ENCODE measurements at regions not wholly inside any gene's neighbourhood (a gene's known extent, or its start where the extent isn't known, plus 50 kb on each side); places are given as distances from the start of the nearest gene placed in this dataset.

DNA sequence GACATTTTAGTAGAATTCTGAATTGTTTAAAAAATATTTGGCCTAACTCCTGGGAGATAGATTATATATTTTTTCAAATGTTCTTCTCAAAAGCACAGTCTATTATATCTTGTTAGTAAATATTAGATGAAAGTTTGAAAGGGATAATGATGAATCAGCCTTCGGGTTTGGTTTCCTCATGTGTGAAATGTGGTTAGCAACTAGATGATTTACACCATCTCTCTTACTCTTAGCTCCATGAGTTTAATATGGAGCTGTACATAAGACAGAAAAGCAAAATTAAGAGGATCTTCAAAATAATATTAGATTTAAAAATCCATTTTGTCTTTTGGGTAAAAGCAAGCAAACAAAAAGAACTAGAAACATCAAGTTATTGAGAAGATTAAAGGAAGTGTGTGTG lies 120.8 kb upstream of the SFRP2 start:
- Mint-ChIP-seq H3K27ac (ENCODE audit: unreplicated experiment) (no peak overlapping the region), H3K9me3 (ENCODE audit: unreplicated experiment) (no peaks in the 10 kb centered on the region), H3K4me1 (ENCODE audit: unreplicated experiment) (peaks cover 23% of the 10 kb centered on the region), H3K36me3 (ENCODE audit: low read depth, unreplicated experiment) (no peaks in the 10 kb centered on the region), H3K27me3 (ENCODE audit: unreplicated experiment) (no peaks in the 10 kb centered on the region), H3K4me3 (ENCODE audit: unreplicated experiment) (no peak overlapping the region)
- DNase-seq (ENCODE audit: low spot score), result no peak
- TF ChIP-seq, protein P1, sequence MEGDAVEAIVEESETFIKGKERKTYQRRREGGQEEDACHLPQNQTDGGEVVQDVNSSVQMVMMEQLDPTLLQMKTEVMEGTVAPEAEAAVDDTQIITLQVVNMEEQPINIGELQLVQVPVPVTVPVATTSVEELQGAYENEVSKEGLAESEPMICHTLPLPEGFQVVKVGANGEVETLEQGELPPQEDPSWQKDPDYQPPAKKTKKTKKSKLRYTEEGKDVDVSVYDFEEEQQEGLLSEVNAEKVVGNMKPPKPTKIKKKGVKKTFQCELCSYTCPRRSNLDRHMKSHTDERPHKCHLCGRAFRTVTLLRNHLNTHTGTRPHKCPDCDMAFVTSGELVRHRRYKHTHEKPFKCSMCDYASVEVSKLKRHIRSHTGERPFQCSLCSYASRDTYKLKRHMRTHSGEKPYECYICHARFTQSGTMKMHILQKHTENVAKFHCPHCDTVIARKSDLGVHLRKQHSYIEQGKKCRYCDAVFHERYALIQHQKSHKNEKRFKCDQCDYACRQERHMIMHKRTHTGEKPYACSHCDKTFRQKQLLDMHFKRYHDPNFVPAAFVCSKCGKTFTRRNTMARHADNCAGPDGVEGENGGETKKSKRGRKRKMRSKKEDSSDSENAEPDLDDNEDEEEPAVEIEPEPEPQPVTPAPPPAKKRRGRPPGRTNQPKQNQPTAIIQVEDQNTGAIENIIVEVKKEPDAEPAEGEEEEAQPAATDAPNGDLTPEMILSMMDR (IDR thresholded peaks at IDR 0.05; ENCODE audit: unreplicated experiment), result no peak

DNA sequence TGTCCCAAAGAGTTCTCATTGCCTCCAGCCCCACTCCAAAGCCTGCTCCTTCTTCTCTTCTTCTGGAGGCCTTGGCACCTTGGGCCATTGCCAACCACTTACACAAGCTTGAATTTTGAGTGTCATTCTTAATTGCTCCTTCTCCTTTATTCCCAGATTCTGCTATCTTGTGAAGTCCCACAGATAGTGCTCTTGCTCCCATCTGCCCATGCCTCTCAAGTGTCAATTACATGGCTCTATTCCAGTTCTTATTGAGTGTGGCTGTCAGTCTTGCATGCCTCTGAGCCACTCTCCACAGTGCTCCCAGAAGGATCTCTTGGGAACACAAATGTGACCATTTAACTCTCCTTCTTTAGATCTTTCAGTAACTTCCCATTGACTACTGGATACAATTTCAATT lies 117.3 kb upstream of the SFRP2 start:
- no peaks in the 10 kb centered on the region for H3K36me3 Mint-ChIP-seq (ENCODE audit: low read depth, unreplicated experiment)
- TF ChIP-seq, protein P1 (IDR thresholded peaks at IDR 0.05; ENCODE audit: unreplicated experiment), result no peak
- no peaks in the 10 kb centered on the region for H3K9me3 Mint-ChIP-seq (ENCODE audit: unreplicated experiment)
- no peak overlapping the region for H3K27ac Mint-ChIP-seq (ENCODE audit: unreplicated experiment)
- no peak overlapping the region for H3K4me3 Mint-ChIP-seq (ENCODE audit: unreplicated experiment)
- peaks cover 23% of the 10 kb centered on the region for H3K4me1 Mint-ChIP-seq (ENCODE audit: unreplicated experiment)
- no peak for DNase-seq (ENCODE audit: low spot score)
- no peaks in the 10 kb centered on the region for H3K27me3 Mint-ChIP-seq (ENCODE audit: unreplicated experiment)

DNA sequence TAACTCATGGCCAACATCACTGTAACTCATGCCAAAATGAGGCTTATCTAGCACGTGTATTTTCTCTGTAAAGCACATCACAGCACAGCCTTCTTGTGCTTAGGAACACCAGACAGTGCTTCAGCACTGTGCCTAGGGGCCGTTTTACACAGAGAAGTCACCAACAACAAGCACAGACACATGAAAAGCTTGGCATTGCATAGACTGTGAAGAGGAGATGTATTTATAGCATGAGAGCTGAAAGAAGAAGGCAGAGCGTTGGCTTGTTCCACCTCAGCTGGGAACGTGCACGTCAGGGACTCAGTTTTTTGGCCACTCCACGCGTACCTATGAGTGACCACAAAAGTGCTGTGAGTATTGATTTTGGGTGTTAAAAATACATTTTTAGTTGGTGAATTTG lies 116.3 kb upstream of the SFRP2 start:
- Mint-ChIP-seq H3K27me3 (ENCODE audit: unreplicated experiment) (no peaks in the 10 kb centered on the region), H3K27ac (ENCODE audit: unreplicated experiment) (no peak overlapping the region), H3K9me3 (ENCODE audit: unreplicated experiment) (no peaks in the 10 kb centered on the region), H3K4me3 (ENCODE audit: unreplicated experiment) (no peak overlapping the region), H3K4me1 (ENCODE audit: unreplicated experiment) (peaks cover 23% of the 10 kb centered on the region), H3K36me3 (ENCODE audit: low read depth, unreplicated experiment) (no peaks in the 10 kb centered on the region)
- TF ChIP-seq, protein P1 (IDR thresholded peaks at IDR 0.05; ENCODE audit: unreplicated experiment), result no peak
- DNase-seq (ENCODE audit: low spot score), result no peak

DNA sequence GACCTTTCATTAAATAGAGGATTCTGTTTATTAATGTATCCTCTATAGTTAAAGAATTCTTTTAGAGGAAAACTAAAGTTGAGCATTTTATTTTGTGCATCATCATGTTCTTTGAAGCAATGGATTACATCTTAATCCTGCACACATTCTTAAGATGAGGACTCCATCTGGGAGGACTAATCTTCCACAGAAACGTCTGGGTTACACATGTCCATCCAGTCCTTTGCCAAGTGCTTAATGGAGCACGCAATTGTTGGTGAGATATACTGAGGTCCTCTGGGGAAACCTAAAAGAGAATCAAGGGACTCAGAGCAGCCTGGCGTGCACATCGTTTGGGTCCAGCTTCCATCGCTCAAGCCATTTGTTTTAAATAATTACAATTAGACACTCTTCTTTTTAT lies 115.1 kb upstream of the SFRP2 start:
- H3K27ac Mint-ChIP-seq (ENCODE audit: unreplicated experiment), result no peak overlapping the region
- no peaks in the 10 kb centered on the region for H3K27me3 Mint-ChIP-seq (ENCODE audit: unreplicated experiment)
- H3K36me3 Mint-ChIP-seq (ENCODE audit: low read depth, unreplicated experiment), result no peaks in the 10 kb centered on the region
- no peaks in the 10 kb centered on the region for H3K9me3 Mint-ChIP-seq (ENCODE audit: unreplicated experiment)
- DNase-seq (ENCODE audit: low spot score), result no peak
- H3K4me1 Mint-ChIP-seq (ENCODE audit: unreplicated experiment), result peaks cover 23% of the 10 kb centered on the region
- H3K4me3 Mint-ChIP-seq (ENCODE audit: unreplicated experiment), result no peak overlapping the region
- TF ChIP-seq, protein P1 (IDR thresholded peaks at IDR 0.05; ENCODE audit: unreplicated experiment), result no peak

DNA sequence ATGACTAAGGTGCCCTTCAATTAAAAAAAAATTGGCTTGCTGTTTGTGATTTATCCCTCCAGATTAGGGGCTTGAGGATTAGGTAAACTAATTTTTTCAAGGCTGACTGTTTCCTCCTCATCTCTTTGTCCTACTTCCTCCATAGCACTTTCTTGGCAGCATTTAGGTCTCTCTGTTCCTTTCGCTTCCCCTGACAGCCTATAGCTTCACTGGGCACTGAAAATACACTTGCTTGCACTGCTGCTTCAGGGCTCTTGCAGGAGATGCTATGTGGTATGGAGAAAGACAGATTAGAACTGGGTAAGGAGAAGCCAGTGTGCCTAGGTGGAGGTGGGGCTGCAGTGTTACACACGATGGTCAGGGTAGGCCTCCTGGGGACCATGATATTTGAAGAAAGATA lies 112.3 kb upstream of the SFRP2 start:
- Mint-ChIP-seq H3K9me3 (ENCODE audit: unreplicated experiment) (no peaks in the 10 kb centered on the region), H3K4me3 (ENCODE audit: unreplicated experiment) (no peak overlapping the region), H3K4me1 (ENCODE audit: unreplicated experiment) (no peaks in the 10 kb centered on the region), H3K36me3 (ENCODE audit: low read depth, unreplicated experiment) (no peaks in the 10 kb centered on the region), H3K27ac (ENCODE audit: unreplicated experiment) (no peak overlapping the region), H3K27me3 (ENCODE audit: unreplicated experiment) (no peaks in the 10 kb centered on the region)
- DNase-seq (ENCODE audit: low spot score), result no peak
- TF ChIP-seq, protein P1 (IDR thresholded peaks at IDR 0.05; ENCODE audit: unreplicated experiment), result no peak
